ENCODE measurements at regions not wholly inside any gene's neighbourhood (a gene's known extent, or its start where the extent isn't known, plus 50 kb on each side); places are given as distances from the start of the nearest gene placed in this dataset.

GRCh38 chr5:126031989-126032716 lies 391.1 kb upstream of the GRAMD2B start:
- ChIA-PET POLR2A (no interaction called here), CTCF (no interaction called here)
- ATAC-seq (ENCODE audit: low read depth) (no peak), DNase-seq (no peak)
- intact Hi-C loops (cut with micrococcal nuclease) = no loop called here
- H3K27ac Mint-ChIP-seq = no peak overlapping the region
- peaks cover 2% of the 10 kb centered on the region for H3K36me3 Mint-ChIP-seq (ENCODE audit: low read depth)
- TF ChIP-seq, protein P1, sequence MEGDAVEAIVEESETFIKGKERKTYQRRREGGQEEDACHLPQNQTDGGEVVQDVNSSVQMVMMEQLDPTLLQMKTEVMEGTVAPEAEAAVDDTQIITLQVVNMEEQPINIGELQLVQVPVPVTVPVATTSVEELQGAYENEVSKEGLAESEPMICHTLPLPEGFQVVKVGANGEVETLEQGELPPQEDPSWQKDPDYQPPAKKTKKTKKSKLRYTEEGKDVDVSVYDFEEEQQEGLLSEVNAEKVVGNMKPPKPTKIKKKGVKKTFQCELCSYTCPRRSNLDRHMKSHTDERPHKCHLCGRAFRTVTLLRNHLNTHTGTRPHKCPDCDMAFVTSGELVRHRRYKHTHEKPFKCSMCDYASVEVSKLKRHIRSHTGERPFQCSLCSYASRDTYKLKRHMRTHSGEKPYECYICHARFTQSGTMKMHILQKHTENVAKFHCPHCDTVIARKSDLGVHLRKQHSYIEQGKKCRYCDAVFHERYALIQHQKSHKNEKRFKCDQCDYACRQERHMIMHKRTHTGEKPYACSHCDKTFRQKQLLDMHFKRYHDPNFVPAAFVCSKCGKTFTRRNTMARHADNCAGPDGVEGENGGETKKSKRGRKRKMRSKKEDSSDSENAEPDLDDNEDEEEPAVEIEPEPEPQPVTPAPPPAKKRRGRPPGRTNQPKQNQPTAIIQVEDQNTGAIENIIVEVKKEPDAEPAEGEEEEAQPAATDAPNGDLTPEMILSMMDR (IDR thresholded peaks at IDR 0.05) = no peak
- H3K4me3 Mint-ChIP-seq = no peak overlapping the region
- no peaks in the 10 kb centered on the region for H3K27me3 Mint-ChIP-seq
- peaks cover 32% of the 10 kb centered on the region for H3K9me3 Mint-ChIP-seq
- no peaks in the 10 kb centered on the region for H3K4me1 Mint-ChIP-seq

- H3K4me3 Mint-ChIP-seq = no peak overlapping the region
- TF ChIP-seq, protein P1 (IDR thresholded peaks at IDR 0.05) = no peak
- no peaks in the 10 kb centered on the region for H3K9me3 Mint-ChIP-seq
- no peaks in the 10 kb centered on the region for H3K36me3 Mint-ChIP-seq (ENCODE audit: low read depth)
- H3K4me1 Mint-ChIP-seq = no peaks in the 10 kb centered on the region
- intact Hi-C loops (cut with micrococcal nuclease) = no loop called here
- DNase-seq (no peak), ATAC-seq (ENCODE audit: low read depth) (no peak)
- ChIA-PET CTCF (no interaction called here), POLR2A (no interaction called here)
- H3K27me3 Mint-ChIP-seq = peaks cover 3% of the 10 kb centered on the region
- no peak overlapping the region for H3K27ac Mint-ChIP-seq
Measured at GRCh38 chr5:126043688-126044087, 379.5 kb upstream of the GRAMD2B start.

- Mint-ChIP-seq H3K27me3 (peaks cover 3% of the 10 kb centered on the region), H3K4me3 (no peak overlapping the region), H3K9me3 (no peaks in the 10 kb centered on the region), H3K27ac (no peak overlapping the region), H3K36me3 (ENCODE audit: low read depth) (no peaks in the 10 kb centered on the region), H3K4me1 (no peaks in the 10 kb centered on the region)
- DNase-seq = no peak
- TF ChIP-seq, protein P1 (IDR thresholded peaks at IDR 0.05) = no peak
- ChIA-PET CTCF (no interaction called here), POLR2A (no interaction called here)
- intact Hi-C loops (cut with micrococcal nuclease) = no loop called here
- no peak for ATAC-seq (ENCODE audit: low read depth)
Measured at GRCh38 chr5:126044111-126044668, 379.0 kb upstream of the GRAMD2B start.

GRCh38 chr5:126044931-126045565 lies 378.2 kb upstream of the GRAMD2B start:
- POLR2A ChIA-PET = no interaction called here
- H3K4me3 Mint-ChIP-seq = no peak overlapping the region
- no peaks in the 10 kb centered on the region for H3K36me3 Mint-ChIP-seq (ENCODE audit: low read depth)
- TF ChIP-seq, protein P1 (IDR thresholded peaks at IDR 0.05) = no peak
- no peak overlapping the region for H3K27ac Mint-ChIP-seq
- H3K27me3 Mint-ChIP-seq = peaks cover 3% of the 10 kb centered on the region
- intact Hi-C loops (cut with micrococcal nuclease) = no loop called here
- ATAC-seq (ENCODE audit: low read depth) = no peak
- CTCF ChIA-PET = interaction anchor here (0.7 kb wide), 1 partner anchor 731 kb away, joined by 3 read pairs; no protein-coding TSS in a partner anchor
- H3K4me1 Mint-ChIP-seq = no peaks in the 10 kb centered on the region
- H3K9me3 Mint-ChIP-seq = no peaks in the 10 kb centered on the region
- no peak for DNase-seq

DNA sequence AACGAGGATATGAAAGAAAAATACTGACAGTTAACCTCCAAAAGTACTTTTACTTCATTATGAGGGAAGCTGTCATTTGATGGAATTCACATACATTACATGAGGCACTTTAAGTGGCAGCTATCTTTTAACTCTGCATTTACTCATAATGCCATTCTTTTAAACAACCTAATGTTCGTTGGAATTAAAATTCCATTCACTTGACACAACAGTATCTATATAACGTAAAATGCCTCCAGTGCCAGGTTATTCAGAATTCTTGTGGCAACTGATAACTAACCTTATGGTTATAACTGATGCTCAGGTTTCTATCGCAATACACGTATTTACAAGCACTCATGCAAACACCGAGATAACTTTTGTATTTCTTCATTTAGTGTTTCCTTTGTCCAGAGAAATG lies 376.9 kb upstream of the GRAMD2B start:
- Mint-ChIP-seq H3K4me3 (no peak overlapping the region), H3K36me3 (ENCODE audit: low read depth) (no peaks in the 10 kb centered on the region), H3K4me1 (no peaks in the 10 kb centered on the region), H3K27ac (no peak overlapping the region), H3K27me3 (peaks cover 3% of the 10 kb centered on the region), H3K9me3 (no peaks in the 10 kb centered on the region)
- TF ChIP-seq, protein P1 (IDR thresholded peaks at IDR 0.05) = no peak
- intact Hi-C loops (cut with micrococcal nuclease) = no loop called here
- ATAC-seq (ENCODE audit: low read depth) (no peak), DNase-seq (no peak)
- ChIA-PET CTCF (no interaction called here), POLR2A (no interaction called here)
